Activated CD8-positive, alpha-beta T cell treated with anti-CD3 and anti-CD28 coated beads for 36 hours (primary cell): ENCODE measurements at regions not wholly inside any gene's neighbourhood (a gene's known extent, or its start where the extent isn't known, plus 50 kb on each side); places are given as distances from the start of the nearest gene placed in this dataset.

Experiments used
- ATAC-seq: fragments of 200-7000 bp; cut with Tn5 transposase; one replicate; pipeline ENCODE4 v1.10.0; 2021; ENCODE audit warnings: mild to moderate bottlenecking, moderate library complexity
- CTCF ChIA-PET: fragments of 350-600 bp; sonication (Branson Sonifier 250); formaldehyde crosslinking; loops from one replicate; lab custom pipeline; 2021; ENCODE audit warnings: antibody characterized with exemption; lab: Charles Lee
- POLR2A ChIA-PET: fragments of 350-600 bp; sonication (Branson Sonifier 250); formaldehyde crosslinking; loops from one replicate; lab custom pipeline; 2021; ENCODE audit warnings: antibody characterized with exemption; lab: Charles Lee
- DNase-seq: peaks from one replicate; pipeline ENCODE4 v3.0.0-alpha.2; 2020
- H3K27ac Mint-ChIP-seq: one replicate; pipeline ENCODE4 v1.8.0; 2021; ENCODE audit warnings: mild to moderate bottlenecking, mixed read lengths
- H3K27me3 Mint-ChIP-seq: one replicate; pipeline ENCODE4 v1.8.0; 2021; ENCODE audit warnings: mixed read lengths
- H3K36me3 Mint-ChIP-seq: one replicate; pipeline ENCODE4 v1.8.0; 2021; ENCODE audit warnings: low read depth, mixed read lengths
- H3K4me1 Mint-ChIP-seq: one replicate; pipeline ENCODE4 v1.8.0; 2021; ENCODE audit warnings: low read depth, mixed read lengths
- H3K4me3 Mint-ChIP-seq: one replicate; pipeline ENCODE4 v1.8.0; 2021; ENCODE audit warnings: mild to moderate bottlenecking, moderate library complexity, mixed read lengths
- H3K9me3 Mint-ChIP-seq: one replicate; pipeline ENCODE4 v1.8.0; 2021; ENCODE audit warnings: mixed read lengths
- CTCF ChIP-seq: fragments of 200-600 bp; IDR thresholded peaks from one replicate; pipeline ENCODE4 v1.8.0; 2022; ENCODE audit warnings: antibody characterized with exemption, mild to moderate bottlenecking
- intact Hi-C: fragments of 100-400 bp; cut with micrococcal nuclease; formaldehyde crosslinking; loops from one replicate; pipeline ENCODE4 v1.10.0; 2022

- CTCF ChIA-PET, result interaction anchor here (1.7 to 2.8 kb wide), 3 partner anchors 10 to 130 kb away, joined by 6 to 11 read pairs (median 6); no protein-coding TSS in a partner anchor
Observed at GRCh38 chr16:85480727-85481101, 132.4 kb upstream of the GSE1 start.

GRCh38 chr16:85481206-85481605 lies 131.9 kb upstream of the GSE1 start:
- TF ChIP-seq CTCF, result no peak
- H3K27me3 Mint-ChIP-seq, result no peaks in the 10 kb centered on the region
- intact Hi-C loops, result no loop called here
- POLR2A ChIA-PET, result no interaction called here
- H3K36me3 Mint-ChIP-seq, result no peaks in the 10 kb centered on the region
- CTCF ChIA-PET, result interaction anchor here (1.7 to 2.8 kb wide), 2 partner anchors 10 to 129 kb away, joined by 6 to 11 read pairs; no protein-coding TSS in a partner anchor
- no peak overlapping the region for H3K4me3 Mint-ChIP-seq
- no peaks in the 10 kb centered on the region for H3K9me3 Mint-ChIP-seq
- no peak for ATAC-seq
- H3K27ac Mint-ChIP-seq, result no peak overlapping the region
- DNase-seq, result no peak
- H3K4me1 Mint-ChIP-seq, result no peaks in the 10 kb centered on the region

More at GRCh38 chr16:85480727-85481101, 132.4 kb upstream of the GSE1 start:
- H3K27me3 Mint-ChIP-seq, result no peaks in the 10 kb centered on the region
- no peak for DNase-seq
- no peaks in the 10 kb centered on the region for H3K9me3 Mint-ChIP-seq
- TF ChIP-seq CTCF, result no peak
- intact Hi-C loops, result no loop called here
- no peak overlapping the region for H3K27ac Mint-ChIP-seq
- no peaks in the 10 kb centered on the region for H3K4me1 Mint-ChIP-seq
- POLR2A ChIA-PET, result no interaction called here
- H3K36me3 Mint-ChIP-seq, result no peaks in the 10 kb centered on the region
- H3K4me3 Mint-ChIP-seq, result no peak overlapping the region
- ATAC-seq, result no peak

GRCh38 chr16:85481738-85482137 lies 131.4 kb upstream of the GSE1 start:
- Mint-ChIP-seq H3K4me1 (no peaks in the 10 kb centered on the region), H3K4me3 (no peak overlapping the region), H3K27ac (no peak overlapping the region), H3K27me3 (no peaks in the 10 kb centered on the region), H3K9me3 (no peaks in the 10 kb centered on the region), H3K36me3 (no peaks in the 10 kb centered on the region)
- DNase-seq, result no peak
- ChIA-PET POLR2A (no interaction called here), CTCF (interaction anchor here (1.7 to 2.8 kb wide), 2 partner anchors 9 to 129 kb away, joined by 6 to 11 read pairs; no protein-coding TSS in a partner anchor)
- no peak for ATAC-seq
- TF ChIP-seq CTCF, result no peak
- intact Hi-C loops, result no loop called here

GRCh38 chr16:85483424-85483823 lies 129.7 kb upstream of the GSE1 start:
- H3K4me1 Mint-ChIP-seq, result no peaks in the 10 kb centered on the region
- CTCF ChIA-PET, result no interaction called here
- no peak overlapping the region for H3K4me3 Mint-ChIP-seq
- intact Hi-C loops, result no loop called here
- TF ChIP-seq CTCF, result no peak
- POLR2A ChIA-PET, result no interaction called here
- no peaks in the 10 kb centered on the region for H3K9me3 Mint-ChIP-seq
- H3K27ac Mint-ChIP-seq, result no peak overlapping the region
- ATAC-seq (no peak), DNase-seq (no peak)
- H3K36me3 Mint-ChIP-seq, result no peaks in the 10 kb centered on the region
- no peaks in the 10 kb centered on the region for H3K27me3 Mint-ChIP-seq

- intact Hi-C loops, result no loop called here
- DNase-seq (no peak), ATAC-seq (no peak)
- Mint-ChIP-seq H3K4me1 (no peaks in the 10 kb centered on the region), H3K4me3 (no peak overlapping the region), H3K27ac (no peak overlapping the region), H3K27me3 (no peaks in the 10 kb centered on the region), H3K9me3 (no peaks in the 10 kb centered on the region), H3K36me3 (no peaks in the 10 kb centered on the region)
- POLR2A ChIA-PET, result no interaction called here
- CTCF ChIA-PET, result interaction anchor here (1.1 kb wide), 1 partner anchor 11 kb away, joined by 3 read pairs; no protein-coding TSS in a partner anchor
- TF ChIP-seq CTCF, result no peak
Observed at GRCh38 chr16:85484347-85485300, 128.5 kb upstream of the GSE1 start.
